Testis (tissue), 2 donors: ENCODE measurements at regions not wholly inside any gene's neighbourhood (a gene's known extent, or its start where the extent isn't known, plus 50 kb on each side); places are given as distances from the start of the nearest gene placed in this dataset.

Source experiments
- POLR2A ChIP-seq: fragments of 450-650 bp; IDR thresholded peaks from one replicate; pipeline ENCODE4 v1.6.1; 2017; ENCODE audit warnings: antibody characterized with exemption, mild to moderate bottlenecking, moderate library complexity
- TF ChIP-seq, protein P1 (sequence below), 3 experiments: fragments of 450-650 bp in 2 of 3; fragments of 200-600 bp in 1 of 3; sonication (generic) in 1 of 3; IDR thresholded peaks; one replicate each; pipeline ENCODE4 v1.5.1; 2016 to 2019; ENCODE audit warnings: antibody characterized with exemption in 3 of 3, mild to moderate bottlenecking in 2 of 3, moderate library complexity in 1 of 3

- TF ChIP-seq, protein P1, sequence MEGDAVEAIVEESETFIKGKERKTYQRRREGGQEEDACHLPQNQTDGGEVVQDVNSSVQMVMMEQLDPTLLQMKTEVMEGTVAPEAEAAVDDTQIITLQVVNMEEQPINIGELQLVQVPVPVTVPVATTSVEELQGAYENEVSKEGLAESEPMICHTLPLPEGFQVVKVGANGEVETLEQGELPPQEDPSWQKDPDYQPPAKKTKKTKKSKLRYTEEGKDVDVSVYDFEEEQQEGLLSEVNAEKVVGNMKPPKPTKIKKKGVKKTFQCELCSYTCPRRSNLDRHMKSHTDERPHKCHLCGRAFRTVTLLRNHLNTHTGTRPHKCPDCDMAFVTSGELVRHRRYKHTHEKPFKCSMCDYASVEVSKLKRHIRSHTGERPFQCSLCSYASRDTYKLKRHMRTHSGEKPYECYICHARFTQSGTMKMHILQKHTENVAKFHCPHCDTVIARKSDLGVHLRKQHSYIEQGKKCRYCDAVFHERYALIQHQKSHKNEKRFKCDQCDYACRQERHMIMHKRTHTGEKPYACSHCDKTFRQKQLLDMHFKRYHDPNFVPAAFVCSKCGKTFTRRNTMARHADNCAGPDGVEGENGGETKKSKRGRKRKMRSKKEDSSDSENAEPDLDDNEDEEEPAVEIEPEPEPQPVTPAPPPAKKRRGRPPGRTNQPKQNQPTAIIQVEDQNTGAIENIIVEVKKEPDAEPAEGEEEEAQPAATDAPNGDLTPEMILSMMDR (IDR thresholded peaks at IDR 0.05): no peak
- no peak for TF ChIP-seq POLR2A
These were observed 316.0 kb downstream of the SOX11 start for GRCh38 chr2:6008186-6008585.
